ENCODE measurements at regions not wholly inside any gene's neighbourhood (a gene's known extent, or its start where the extent isn't known, plus 50 kb on each side); places are given as distances from the start of the nearest gene placed in this dataset.
"Not testable (repeated sequence)": the region's sequence is repeated elsewhere in the genome, so short reads cannot be mapped to it uniquely, and the experiment has no call there.

- TF ChIP-seq POLR2A, CTCF (IDR thresholded peaks at IDR 0.05): not testable (repeated sequence)
These were observed 77.8 kb upstream of the PLEKHM1 start for GRCh38 chr17:45568275-45568674.

Data from vagina (tissue), 2 donors.